ENCODE measurements at regions not wholly inside any gene's neighbourhood (a gene's known extent, or its start where the extent isn't known, plus 50 kb on each side); places are given as distances from the start of the nearest gene placed in this dataset.

DNA sequence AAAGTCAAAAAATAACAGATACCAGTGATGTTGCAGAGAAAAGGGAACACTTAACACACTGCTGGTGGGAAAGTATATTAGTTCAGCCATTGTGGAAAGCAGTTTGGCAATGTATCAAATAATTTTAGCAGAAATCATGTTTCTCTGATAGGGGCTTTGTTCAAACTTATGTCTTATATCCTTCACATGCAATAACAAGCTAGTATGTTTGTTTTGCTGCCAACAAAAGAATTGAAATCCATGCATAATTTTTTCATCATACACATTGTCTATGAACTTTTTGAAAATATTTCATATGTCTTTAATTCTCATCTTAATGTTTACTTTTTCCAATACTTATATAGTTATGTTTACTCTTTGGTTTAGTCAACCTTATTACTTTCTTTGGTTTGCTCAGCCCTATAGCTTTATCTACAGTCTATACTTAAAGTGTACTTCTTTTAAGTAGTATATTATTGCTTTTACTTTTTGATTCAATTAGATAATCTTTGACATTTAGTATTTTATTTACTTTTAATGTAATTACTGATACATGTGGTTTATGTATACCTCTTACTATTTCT, 639.6 kb upstream of the CBLB start:
- H3K27ac ChIP-seq (ENCODE audit: low read depth in 2 of 2, low read length in 1 of 2) = no peak overlapping the region
- no peak overlapping the region for H3K4me2 ChIP-seq
- H3K79me2 ChIP-seq (ENCODE audit: insufficient read depth) = no peaks in the 10 kb centered on the region
- H2AFZ ChIP-seq (ENCODE audit: low read depth) = no peak overlapping the region
- CTCF ChIA-PET = no interaction called here
- POLR2A ChIA-PET = no interaction called here
- no peaks in the 10 kb centered on the region for H3K27me3 ChIP-seq (ENCODE audit: insufficient read depth)
- H3K4me3 ChIP-seq (ENCODE audit: low read depth in 2 of 2, low read length in 1 of 2) = no peak overlapping the region
- no peak for DNase-seq
- H3F3A ChIP-seq (replicated peaks; ENCODE audit: insufficient read depth) = no peaks in the 10 kb centered on the region
- no peak overlapping the region for H3K9ac ChIP-seq
- TF ChIP-seq ELF1 (IDR thresholded peaks at IDR 0.05) (no peak), FOXM1 (IDR thresholded peaks at IDR 0.05; ENCODE audit: low read depth) (no peak), GATA2 (CRISPR knock-in tag; IDR thresholded peaks at IDR 0.05) (no peak), GABPA (IDR thresholded peaks at IDR 0.05; ENCODE audit: low read depth) (no peak), EZH2phosphoT487 (IDR thresholded peaks at IDR 0.05; ENCODE audit: borderline replicate concordance, low read depth) (no peak)
- TF ChIP-seq, protein P1, sequence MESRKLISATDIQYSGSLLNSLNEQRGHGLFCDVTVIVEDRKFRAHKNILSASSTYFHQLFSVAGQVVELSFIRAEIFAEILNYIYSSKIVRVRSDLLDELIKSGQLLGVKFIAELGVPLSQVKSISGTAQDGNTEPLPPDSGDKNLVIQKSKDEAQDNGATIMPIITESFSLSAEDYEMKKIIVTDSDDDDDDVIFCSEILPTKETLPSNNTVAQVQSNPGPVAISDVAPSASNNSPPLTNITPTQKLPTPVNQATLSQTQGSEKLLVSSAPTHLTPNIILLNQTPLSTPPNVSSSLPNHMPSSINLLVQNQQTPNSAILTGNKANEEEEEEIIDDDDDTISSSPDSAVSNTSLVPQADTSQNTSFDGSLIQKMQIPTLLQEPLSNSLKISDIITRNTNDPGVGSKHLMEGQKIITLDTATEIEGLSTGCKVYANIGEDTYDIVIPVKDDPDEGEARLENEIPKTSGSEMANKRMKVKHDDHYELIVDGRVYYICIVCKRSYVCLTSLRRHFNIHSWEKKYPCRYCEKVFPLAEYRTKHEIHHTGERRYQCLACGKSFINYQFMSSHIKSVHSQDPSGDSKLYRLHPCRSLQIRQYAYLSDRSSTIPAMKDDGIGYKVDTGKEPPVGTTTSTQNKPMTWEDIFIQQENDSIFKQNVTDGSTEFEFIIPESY (IDR thresholded peaks at IDR 0.05; ENCODE audit: borderline replicate concordance, low read depth) = no peak
- TF ChIP-seq, protein P2, sequence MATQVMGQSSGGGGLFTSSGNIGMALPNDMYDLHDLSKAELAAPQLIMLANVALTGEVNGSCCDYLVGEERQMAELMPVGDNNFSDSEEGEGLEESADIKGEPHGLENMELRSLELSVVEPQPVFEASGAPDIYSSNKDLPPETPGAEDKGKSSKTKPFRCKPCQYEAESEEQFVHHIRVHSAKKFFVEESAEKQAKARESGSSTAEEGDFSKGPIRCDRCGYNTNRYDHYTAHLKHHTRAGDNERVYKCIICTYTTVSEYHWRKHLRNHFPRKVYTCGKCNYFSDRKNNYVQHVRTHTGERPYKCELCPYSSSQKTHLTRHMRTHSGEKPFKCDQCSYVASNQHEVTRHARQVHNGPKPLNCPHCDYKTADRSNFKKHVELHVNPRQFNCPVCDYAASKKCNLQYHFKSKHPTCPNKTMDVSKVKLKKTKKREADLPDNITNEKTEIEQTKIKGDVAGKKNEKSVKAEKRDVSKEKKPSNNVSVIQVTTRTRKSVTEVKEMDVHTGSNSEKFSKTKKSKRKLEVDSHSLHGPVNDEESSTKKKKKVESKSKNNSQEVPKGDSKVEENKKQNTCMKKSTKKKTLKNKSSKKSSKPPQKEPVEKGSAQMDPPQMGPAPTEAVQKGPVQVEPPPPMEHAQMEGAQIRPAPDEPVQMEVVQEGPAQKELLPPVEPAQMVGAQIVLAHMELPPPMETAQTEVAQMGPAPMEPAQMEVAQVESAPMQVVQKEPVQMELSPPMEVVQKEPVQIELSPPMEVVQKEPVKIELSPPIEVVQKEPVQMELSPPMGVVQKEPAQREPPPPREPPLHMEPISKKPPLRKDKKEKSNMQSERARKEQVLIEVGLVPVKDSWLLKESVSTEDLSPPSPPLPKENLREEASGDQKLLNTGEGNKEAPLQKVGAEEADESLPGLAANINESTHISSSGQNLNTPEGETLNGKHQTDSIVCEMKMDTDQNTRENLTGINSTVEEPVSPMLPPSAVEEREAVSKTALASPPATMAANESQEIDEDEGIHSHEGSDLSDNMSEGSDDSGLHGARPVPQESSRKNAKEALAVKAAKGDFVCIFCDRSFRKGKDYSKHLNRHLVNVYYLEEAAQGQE (IDR thresholded peaks at IDR 0.05; ENCODE audit: low read depth, low read length) = no peak
- H4K20me1 ChIP-seq (ENCODE audit: insufficient read depth) = no peaks in the 10 kb centered on the region
- no peaks in the 10 kb centered on the region for H3K4me1 ChIP-seq (ENCODE audit: control insufficient read depth in 1 of 2, insufficient read depth in 2 of 2, low read depth in 1 of 2, low read length in 1 of 2)
- no peaks in the 10 kb centered on the region for H3K36me3 ChIP-seq (replicated peaks in 1 of 2; ENCODE audit: control insufficient read depth in 1 of 2, insufficient read depth in 2 of 2, low read length in 1 of 2)
- no peaks in the 10 kb centered on the region for H3K9me2 ChIP-seq
- no peaks in the 10 kb centered on the region; the same call in 1 of the 2 replicates for H3K9me3 ChIP-seq

DNA sequence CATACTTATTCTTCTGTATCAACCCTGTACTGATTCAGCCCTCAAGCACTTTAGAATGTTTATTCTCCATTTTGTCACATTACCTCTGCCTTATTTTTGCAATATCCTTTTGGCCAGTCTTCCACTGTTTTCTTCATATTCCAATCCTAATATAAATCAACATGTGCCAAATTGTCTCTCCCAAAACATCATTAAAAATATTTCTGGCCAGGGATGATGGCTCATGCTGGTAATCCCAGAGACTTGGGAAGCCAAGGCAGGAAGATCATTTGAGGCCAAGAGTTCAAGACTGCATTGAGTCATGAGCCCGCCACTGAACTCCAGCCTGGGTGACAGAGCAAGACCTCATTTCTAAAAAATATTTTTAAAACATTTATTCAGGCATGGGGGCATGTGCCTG, 641.4 kb upstream of the CBLB start:
- ChIA-PET CTCF (no interaction called here), POLR2A (no interaction called here)
- Histone ChIP-seq H2AFZ (ENCODE audit: low read depth) (no peak overlapping the region), H3K4me2 (no peak overlapping the region), H3F3A (replicated peaks; ENCODE audit: insufficient read depth) (no peaks in the 10 kb centered on the region), H3K36me3 (replicated peaks in 1 of 2; ENCODE audit: control insufficient read depth in 1 of 2, insufficient read depth in 2 of 2, low read length in 1 of 2) (no peaks in the 10 kb centered on the region), H3K27ac (ENCODE audit: low read depth in 2 of 2, low read length in 1 of 2) (no peak overlapping the region), H3K79me2 (ENCODE audit: insufficient read depth) (no peaks in the 10 kb centered on the region), H3K27me3 (ENCODE audit: insufficient read depth) (no peaks in the 10 kb centered on the region), H3K4me1 (ENCODE audit: control insufficient read depth in 1 of 2, insufficient read depth in 2 of 2, low read depth in 1 of 2, low read length in 1 of 2) (no peaks in the 10 kb centered on the region), H3K9ac (no peak overlapping the region), H4K20me1 (ENCODE audit: insufficient read depth) (no peaks in the 10 kb centered on the region), H3K4me3 (ENCODE audit: low read depth in 2 of 2, low read length in 1 of 2) (no peak overlapping the region), H3K9me3 (no peaks in the 10 kb centered on the region; the same call in 1 of the 2 replicates), H3K9me2 (no peaks in the 10 kb centered on the region)
- DNase-seq = no peak
- WGBS (ENCODE audit: low lambda C conversion rate) = 90% methylated on average over 1 of the region's 1 CpG
- no peak for TF ChIP-seq FOXJ3 (CRISPR knock-in tag; IDR thresholded peaks at IDR 0.05)
- TF ChIP-seq EP300 (IDR thresholded peaks at IDR 0.05; ENCODE audit: borderline replicate concordance in 1 of 2, low read depth in 1 of 2, low read length in 1 of 2) = no peak
- no peak for TF ChIP-seq JUND (IDR thresholded peaks at IDR 0.05)
- no peak for TF ChIP-seq TAF1 (IDR thresholded peaks at IDR 0.05; ENCODE audit: borderline replicate concordance, low read depth, low read length)
- TF ChIP-seq RFX5 (IDR thresholded peaks at IDR 0.05; ENCODE audit: low read length) = no peak
- TF ChIP-seq, protein P1 (IDR thresholded peaks at IDR 0.05; ENCODE audit: borderline replicate concordance, low read depth) = no peak
- TF ChIP-seq, protein P2 (IDR thresholded peaks at IDR 0.05; ENCODE audit: low read depth, low read length) = no peak
- TF ChIP-seq, protein P3, sequence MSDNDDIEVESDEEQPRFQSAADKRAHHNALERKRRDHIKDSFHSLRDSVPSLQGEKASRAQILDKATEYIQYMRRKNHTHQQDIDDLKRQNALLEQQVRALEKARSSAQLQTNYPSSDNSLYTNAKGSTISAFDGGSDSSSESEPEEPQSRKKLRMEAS (IDR thresholded peaks at IDR 0.05; ENCODE audit: low read depth) = no peak
- no peak for TF ChIP-seq TCF12 (IDR thresholded peaks at IDR 0.05)
- TF ChIP-seq GATA2 (CRISPR knock-in tag; IDR thresholded peaks at IDR 0.05) = no peak
- TF ChIP-seq YY1 (IDR thresholded peaks at IDR 0.05; ENCODE audit: low read depth) = no peak

All from SK-N-SH (cell line).